ENCODE measurements at regions not wholly inside any gene's neighbourhood (a gene's known extent, or its start where the extent isn't known, plus 50 kb on each side); places are given as distances from the start of the nearest gene placed in this dataset.

GRCh38 chr10:81127931-81128330, 590.2 kb downstream of the SH2D4B start:
- WGBS (ENCODE audit: low lambda C conversion rate): 1% methylated on average over 3 of the region's 3 CpGs
- ChIA-PET POLR2A (no interaction called here), CTCF (ENCODE audit: low intra/inter-chr PET ratio, low total read pairs) (no interaction called here)
- Histone ChIP-seq H2AFZ (ENCODE audit: low read length) (no peak overlapping the region), H3K4me2 (ENCODE audit: low read depth, low read length) (no peak overlapping the region), H3K9ac (ENCODE audit: insufficient read depth, low read depth, low read length) (no peak overlapping the region), H3K27me3 (ENCODE audit: control insufficient read depth in 1 of 2, insufficient read depth in 2 of 2, low read length in 2 of 2) (no peaks in the 10 kb centered on the region), H4K20me1 (ENCODE audit: insufficient read depth, low read length) (no peaks in the 10 kb centered on the region), H3K27ac (ENCODE audit: extremely low read length, insufficient read depth, low read length) (no peak overlapping the region), H3K36me3 (replicated peaks in 1 of 2; ENCODE audit: control insufficient read depth in 1 of 2, insufficient read depth in 2 of 2, low read length in 2 of 2) (no peaks in the 10 kb centered on the region), H3K4me1 (ENCODE audit: insufficient read depth, low read length) (no peaks in the 10 kb centered on the region), H3K4me3 (replicated peaks in 1 of 3; ENCODE audit: insufficient read depth in 1 of 3, low read depth in 2 of 3, low read length in 3 of 3) (no peak overlapping the region), H3K79me2 (ENCODE audit: insufficient read depth, low read length) (no peaks in the 10 kb centered on the region), H3K9me3 (ENCODE audit: low read length) (no peaks in the 10 kb centered on the region)
- intact Hi-C loops (cut with micrococcal nuclease; ENCODE audit: unreplicated experiment): no loop called here
- no TSS peak for BruUV-seq (replicated peaks)
- TF ChIP-seq TOE1 (CRISPR knock-in tag; IDR thresholded peaks at IDR 0.05): no peak
- TF ChIP-seq ZNF749 (CRISPR knock-in tag; IDR thresholded peaks at IDR 0.05; ENCODE audit: borderline replicate concordance): no peak
- TF ChIP-seq ZNF296 (CRISPR knock-in tag; conservative IDR thresholded peaks at IDR 0.05): no peak
- TF ChIP-seq U2AF1 (optimal IDR thresholded peaks at IDR 0.05; ENCODE audit: low read depth, low read length): no peak
- no peak for TF ChIP-seq GZF1 (CRISPR knock-in tag; IDR thresholded peaks at IDR 0.05)
- TF ChIP-seq ATF7 (IDR thresholded peaks at IDR 0.05): no peak
- TF ChIP-seq ATF7 (CRISPR knock-in tag; IDR thresholded peaks at IDR 0.05): no peak
- no peak for TF ChIP-seq BCL6 (CRISPR knock-in tag; IDR thresholded peaks at IDR 0.05)
- TF ChIP-seq FOXP4 (CRISPR knock-in tag; IDR thresholded peaks at IDR 0.05): no peak
- FAIRE-seq (no peak), DNase-seq (ENCODE audit: low spot score) (no peak), ATAC-seq (no peak)
- in situ Hi-C loops (cut with HindIII; ENCODE audit: extremely low pct_ligation_motif_present, low pct_unique_long_range_greater_than_20kb): no loop called here

GRCh38 chr10:81130014-81130413, 592.3 kb downstream of the SH2D4B start:
- intact Hi-C loops (cut with micrococcal nuclease; ENCODE audit: unreplicated experiment) (no loop called here), in situ Hi-C loops (cut with HindIII; ENCODE audit: extremely low pct_ligation_motif_present, low pct_unique_long_range_greater_than_20kb) (no loop called here)
- H3K36me3 ChIP-seq (replicated peaks in 1 of 2; ENCODE audit: control insufficient read depth in 1 of 2, insufficient read depth in 2 of 2, low read length in 2 of 2): no peaks in the 10 kb centered on the region
- no peak overlapping the region for H3K9ac ChIP-seq (ENCODE audit: insufficient read depth, low read depth, low read length)
- BruUV-seq (replicated peaks): no TSS peak
- no peak overlapping the region for H3K4me3 ChIP-seq (replicated peaks in 1 of 3; ENCODE audit: insufficient read depth in 1 of 3, low read depth in 2 of 3, low read length in 3 of 3)
- no peak overlapping the region for H2AFZ ChIP-seq (ENCODE audit: low read length)
- DNase-seq (ENCODE audit: low spot score) (no peak), ATAC-seq (no peak), FAIRE-seq (no peak)
- CTCF ChIA-PET (ENCODE audit: low intra/inter-chr PET ratio, low total read pairs): no interaction called here
- H3K79me2 ChIP-seq (ENCODE audit: insufficient read depth, low read length): no peaks in the 10 kb centered on the region
- H3K4me2 ChIP-seq (ENCODE audit: low read depth, low read length): no peak overlapping the region
- POLR2A ChIA-PET: no interaction called here
- whole genome bisulfite sequencing (ENCODE audit: low lambda C conversion rate): 1% methylated on average over 2 of the region's 2 CpGs
- H3K27ac ChIP-seq (ENCODE audit: extremely low read length, insufficient read depth, low read length): no peak overlapping the region
- H3K9me3 ChIP-seq (ENCODE audit: low read length): no peaks in the 10 kb centered on the region
- H3K27me3 ChIP-seq (ENCODE audit: control insufficient read depth in 1 of 2, insufficient read depth in 2 of 2, low read length in 2 of 2): no peaks in the 10 kb centered on the region
- no peaks in the 10 kb centered on the region for H4K20me1 ChIP-seq (ENCODE audit: insufficient read depth, low read length)
- H3K4me1 ChIP-seq (ENCODE audit: insufficient read depth, low read length): no peaks in the 10 kb centered on the region
- TF ChIP-seq FUBP1 (CRISPR knock-in tag; IDR thresholded peaks at IDR 0.05; ENCODE audit: borderline replicate concordance) (no peak), AHR (CRISPR knock-in tag; IDR thresholded peaks at IDR 0.05) (no peak), MATR3 (CRISPR knock-in tag; IDR thresholded peaks at IDR 0.05) (no peak)

Data from HepG2 (cell line).